GM19240 (cell line): ENCODE measurements at regions not wholly inside any gene's neighbourhood (a gene's known extent, or its start where the extent isn't known, plus 50 kb on each side); places are given as distances from the start of the nearest gene placed in this dataset.

Experiments used
- DNase-seq: peaks from one replicate; pipeline ENCODE4 v3.0.0; 2011; ENCODE audit warnings: low spot score; ENCODE audit not compliant: insufficient read length

DNA sequence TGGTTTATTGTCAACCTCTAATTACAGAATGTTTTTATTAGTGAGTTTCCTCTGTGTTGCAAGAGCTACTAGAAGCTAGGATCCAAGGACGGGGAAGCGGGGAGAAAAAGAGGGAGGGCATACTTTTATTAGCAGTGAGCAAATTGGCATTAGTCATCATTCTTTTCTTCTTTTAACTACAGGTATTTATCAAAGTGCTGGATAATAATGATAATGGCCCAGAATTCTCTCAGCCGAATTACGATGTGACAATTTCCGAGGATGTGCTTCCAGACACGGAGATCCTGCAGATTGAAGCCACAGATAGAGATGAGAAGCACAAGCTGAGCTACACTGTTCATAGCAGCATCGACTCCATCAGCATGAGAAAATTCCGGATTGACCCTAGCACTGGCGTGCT, 179.7 kb upstream of the MTNR1B start:
- no peak for DNase-seq

DNA sequence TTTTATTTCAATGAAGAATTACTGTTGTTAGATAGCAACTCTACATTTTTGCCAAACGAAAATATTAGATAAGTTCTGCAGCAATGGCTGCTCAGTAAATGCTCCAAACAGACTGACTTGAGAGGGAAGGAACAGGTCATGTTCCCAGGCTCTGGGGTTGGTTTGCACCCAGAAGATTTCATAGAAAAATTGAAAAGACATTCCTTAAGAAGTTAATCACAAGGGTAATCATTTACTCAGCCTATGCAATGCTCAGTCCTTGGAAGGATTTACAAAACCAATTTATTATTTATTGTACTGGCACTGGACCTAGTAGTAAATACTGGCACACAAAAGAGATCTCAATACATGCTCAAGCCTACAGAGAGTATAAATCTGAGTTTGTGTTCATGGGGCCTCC, 179.1 kb upstream of the MTNR1B start:
- no peak for DNase-seq

DNA sequence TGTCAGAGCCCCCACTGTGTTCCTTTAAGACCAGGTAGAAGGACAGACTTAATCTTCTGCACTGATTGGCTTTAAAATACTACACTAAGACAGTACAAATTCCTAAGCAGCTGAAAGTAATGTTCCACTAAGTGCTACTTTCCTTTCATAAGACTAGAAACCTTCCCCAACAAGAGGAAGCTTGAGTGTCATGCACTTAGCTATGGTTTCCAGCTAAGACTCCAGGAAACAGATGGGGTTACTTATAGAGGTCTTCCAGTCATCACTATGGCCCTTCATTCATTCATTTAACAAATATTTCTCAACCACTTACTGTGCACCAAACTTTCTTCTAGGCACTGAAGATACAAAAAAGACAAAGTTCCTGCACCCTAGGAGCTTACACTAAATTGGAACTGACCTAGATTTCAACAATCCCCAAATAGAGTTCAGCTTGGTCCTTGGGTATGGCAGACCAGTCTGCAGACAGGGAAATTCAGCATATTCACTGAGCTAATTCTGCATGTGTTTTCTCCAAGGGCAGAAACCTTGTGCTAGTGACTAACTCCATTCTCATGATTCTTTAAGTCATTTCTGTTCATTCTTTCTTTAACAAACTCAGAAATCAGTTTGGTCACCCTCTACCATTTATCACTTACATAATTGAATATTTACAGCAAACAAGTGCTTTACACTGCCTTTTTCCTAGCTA, 178.4 kb upstream of the MTNR1B start:
- no peak for DNase-seq

DNA sequence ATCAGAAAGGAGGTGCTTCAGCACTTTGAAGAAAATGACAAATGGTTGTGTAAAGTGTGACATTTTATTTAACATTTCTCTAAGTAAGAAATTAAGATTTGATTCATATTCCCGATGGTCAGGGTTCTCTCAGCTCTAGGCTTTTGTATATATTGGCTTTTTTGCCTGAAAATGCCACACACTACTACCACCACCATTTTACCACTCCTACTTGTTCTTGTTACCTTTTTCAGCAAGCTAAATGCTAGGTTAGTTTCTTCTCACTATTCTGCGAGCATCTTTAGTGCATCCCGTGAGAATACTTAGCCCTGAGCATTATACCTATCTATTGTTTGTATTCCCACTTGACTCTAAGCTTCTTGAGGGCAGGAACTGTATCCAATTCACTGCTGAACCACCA, 177.6 kb upstream of the MTNR1B start:
- no peak for DNase-seq

DNA sequence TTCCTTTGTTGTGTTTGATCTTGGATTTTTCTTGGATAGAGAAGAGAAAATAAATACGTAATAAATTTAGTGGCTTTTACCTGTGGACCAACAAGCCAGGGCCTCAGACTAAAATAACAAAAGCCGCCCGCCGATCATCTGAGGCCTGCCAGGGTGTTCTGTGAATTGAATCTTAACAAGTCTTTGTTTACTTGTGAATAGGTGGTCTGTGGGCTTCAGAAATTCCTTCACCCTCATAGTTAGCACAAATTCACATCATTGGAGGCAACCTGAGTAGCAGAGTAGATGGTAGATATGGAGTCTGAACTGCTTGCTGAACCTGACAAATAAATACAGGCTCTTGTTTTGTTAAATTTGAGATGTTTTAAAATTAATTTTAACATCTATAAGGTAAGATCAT, 176.3 kb upstream of the MTNR1B start:
- no peak for DNase-seq

DNA sequence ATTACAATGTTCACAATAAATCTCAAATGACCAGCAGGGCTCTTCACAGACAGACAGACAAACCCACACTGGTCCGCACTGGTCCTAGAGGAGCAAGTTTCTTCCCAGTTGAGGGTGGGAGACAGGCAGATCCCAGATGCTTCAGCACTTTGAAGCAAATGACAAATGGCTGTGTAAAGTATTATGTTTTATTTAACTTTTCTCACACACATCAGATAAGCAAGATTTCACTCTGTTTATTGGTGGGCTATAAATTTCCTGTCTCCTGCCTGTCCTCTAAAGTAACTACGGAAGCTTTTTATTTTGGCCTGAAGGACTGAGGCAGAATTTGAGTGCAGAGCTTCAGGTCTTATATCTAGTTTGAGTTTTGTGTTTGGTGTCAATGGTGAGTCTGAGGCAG, 174.7 kb upstream of the MTNR1B start:
- DNase-seq, result no peak

DNA sequence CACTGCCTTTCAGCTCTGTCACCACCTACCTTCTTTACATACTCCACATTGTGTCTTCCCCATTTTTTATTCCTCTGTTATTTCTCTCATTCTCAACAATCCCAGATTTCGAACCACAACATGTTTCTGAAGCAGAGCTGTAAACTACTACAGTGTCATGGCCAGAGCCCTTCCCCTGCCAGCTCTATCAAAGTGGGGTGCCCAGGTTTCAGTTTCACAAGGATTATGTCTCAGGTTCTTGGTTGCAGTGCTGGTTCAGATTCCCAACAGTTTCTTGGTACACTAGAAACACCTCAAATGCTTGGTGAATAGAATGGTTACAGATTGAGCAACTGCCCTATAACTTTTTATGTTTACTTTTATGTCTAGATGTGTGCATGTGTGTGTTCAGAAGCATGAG, 172.7 kb upstream of the MTNR1B start:
- no peak for DNase-seq

DNA sequence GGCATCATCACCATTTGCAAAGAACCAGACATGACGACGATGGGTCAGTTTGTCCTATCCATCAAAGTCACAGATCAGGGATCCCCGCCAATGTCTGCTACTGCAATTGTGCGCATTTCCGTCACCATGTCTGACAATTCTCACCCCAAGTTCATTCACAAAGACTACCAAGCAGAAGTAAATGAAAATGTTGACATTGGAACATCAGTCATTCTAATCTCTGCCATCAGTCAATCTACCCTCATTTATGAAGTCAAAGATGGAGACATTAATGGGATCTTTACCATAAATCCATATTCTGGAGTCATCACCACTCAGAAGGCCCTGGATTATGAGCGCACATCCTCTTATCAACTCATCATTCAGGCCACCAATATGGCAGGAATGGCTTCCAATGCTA, 171.6 kb upstream of the MTNR1B start:
- DNase-seq, result no peak

DNA sequence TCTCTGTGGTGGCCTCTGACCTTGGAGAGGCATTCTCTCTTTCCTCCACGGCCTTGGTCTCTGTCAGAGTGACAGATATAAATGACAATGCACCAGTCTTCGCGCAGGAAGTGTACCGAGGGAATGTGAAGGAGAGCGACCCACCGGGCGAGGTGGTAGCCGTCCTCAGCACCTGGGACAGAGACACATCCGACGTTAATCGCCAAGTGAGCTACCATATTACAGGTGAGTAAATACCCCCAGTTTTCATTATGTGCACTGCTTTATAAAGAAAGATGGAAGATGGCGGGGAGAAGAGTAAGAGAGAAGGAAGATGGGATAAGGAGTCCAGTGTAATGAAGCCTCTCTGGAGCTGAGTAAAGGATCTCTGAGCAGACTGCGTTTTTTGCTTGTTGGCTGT, 167.8 kb upstream of the MTNR1B start:
- no peak for DNase-seq

DNA sequence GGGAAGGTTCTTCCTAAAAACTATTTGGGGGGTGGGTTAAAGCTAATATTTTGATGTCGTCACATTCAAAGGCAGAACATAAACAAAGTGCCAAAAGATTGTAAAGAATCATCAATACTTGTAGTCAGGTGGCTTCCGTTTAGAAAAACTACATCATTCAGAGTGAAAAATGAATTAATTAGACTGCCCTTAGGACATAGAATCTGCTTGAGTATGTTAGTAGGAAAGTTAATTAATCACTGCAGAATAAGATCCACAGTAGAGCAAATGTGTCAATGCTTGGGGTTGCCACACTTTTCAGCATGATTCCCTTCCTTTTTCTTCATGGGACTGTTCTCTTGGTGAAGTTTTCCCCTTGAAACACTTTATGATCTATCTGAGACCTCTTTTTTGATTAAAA, 166.8 kb upstream of the MTNR1B start:
- no peak for DNase-seq

DNA sequence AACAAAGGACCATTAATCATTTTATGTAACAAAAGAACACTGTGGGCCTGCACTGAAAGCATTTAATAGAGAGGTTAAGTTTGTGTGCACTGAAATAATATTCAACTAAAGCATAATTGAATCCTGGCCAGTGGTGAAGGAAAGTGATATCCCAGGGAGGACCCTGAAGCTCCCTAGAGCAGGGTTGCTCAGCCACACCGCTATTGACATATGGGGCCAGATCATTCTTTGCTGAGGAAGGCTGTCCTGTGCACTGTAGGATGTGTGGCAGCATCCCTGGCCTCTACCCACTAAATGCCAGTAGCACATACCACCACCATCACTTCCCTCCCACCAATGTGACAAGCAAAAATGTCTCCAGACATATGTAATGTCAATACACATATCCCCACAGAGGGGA, 166.1 kb upstream of the MTNR1B start:
- DNase-seq, result no peak

DNA sequence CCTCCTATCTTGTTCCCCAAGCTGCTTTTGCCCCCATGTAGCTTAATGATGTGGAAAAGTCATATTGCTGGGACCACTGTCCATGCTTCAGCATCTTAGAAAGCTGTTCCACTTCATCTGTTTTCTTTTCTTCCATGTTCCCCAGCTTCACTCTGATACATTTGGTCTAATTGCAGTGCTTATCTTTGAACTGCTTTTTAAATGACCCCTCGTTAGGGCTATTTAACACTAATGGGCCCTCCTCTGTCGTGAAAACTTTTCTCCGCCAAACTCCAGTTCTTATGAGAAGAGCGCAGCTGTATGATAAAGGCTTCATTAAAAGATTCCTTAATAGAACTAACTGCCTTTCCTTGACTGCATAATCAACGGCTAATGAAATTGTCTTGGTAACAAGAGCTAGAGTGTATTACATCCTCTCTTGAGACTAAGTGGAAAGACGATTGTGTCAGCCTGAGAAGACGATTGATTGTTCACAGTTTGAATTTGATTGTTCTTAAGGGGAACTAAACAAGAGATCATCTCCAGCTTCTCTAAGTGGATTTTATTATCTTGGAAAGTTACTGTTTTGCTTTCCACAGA, 165.0 kb upstream of the MTNR1B start:
- DNase-seq, result no peak

DNA sequence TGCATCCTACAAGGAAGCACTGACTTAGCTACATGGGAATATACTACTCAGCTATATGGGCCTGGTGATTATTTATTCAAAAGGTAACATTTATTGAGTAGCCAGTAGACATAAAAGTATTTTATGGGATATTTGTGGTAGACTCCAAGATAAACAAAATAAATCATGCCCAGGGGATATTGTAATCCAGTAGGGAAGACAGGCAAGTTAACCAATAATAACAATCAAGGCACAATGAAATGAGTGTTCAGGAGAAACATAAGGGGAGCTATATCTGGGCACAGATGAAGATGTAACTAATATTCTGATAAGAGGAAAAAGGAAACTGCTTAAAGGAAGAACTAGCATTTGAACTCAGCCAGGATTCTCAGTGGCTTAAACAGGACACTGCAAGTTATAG, 161.4 kb upstream of the MTNR1B start:
- no peak for DNase-seq

DNA sequence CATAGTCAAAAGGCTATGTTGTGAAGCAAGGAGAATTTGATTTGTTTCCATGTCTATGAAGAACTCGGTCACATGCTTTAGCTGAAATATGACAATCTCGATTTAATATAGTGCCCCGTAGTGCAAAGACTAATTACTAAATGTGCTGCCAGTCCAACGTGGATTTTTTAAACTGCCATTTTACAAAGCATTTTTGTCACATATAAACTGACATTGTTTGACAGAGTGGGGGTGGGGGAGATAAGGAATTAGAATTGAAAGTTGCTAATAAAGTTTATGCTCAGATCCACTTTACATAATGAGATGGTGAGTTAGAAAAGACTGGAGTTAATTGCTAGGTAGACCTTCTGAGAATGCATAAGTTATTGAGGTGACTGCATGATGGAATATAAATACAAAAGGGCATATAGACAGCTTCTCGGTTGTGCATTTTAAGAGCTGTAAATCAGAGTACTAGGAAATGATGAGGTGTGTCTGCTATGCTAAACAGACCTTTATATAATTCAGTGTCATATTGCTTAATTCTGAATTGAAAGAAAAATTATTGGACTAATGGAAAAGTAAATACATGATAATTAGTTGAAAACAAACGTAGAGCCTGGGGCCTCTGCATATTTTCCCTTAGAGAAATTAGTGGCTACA, 158.9 kb upstream of the MTNR1B start:
- DNase-seq, result no peak

DNA sequence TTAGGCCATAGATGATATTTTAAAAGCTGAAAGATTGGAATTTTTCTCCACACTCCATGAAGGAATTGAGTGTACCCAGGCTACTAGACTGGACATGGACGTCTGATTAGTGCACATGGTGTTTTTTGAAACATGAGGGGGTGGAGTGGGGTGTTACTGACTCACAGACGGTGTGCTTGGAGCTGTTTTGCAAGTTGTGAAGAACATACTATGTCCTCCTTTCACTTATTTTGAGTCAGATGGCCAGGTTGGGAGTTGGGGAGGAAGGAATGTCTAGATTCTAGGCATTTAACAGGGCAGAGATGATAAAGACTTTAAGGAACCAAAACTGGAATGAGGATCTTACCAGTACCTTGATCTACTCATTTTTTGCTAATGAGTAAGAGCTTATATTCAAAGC, 158.1 kb upstream of the MTNR1B start:
- DNase-seq, result no peak

DNA sequence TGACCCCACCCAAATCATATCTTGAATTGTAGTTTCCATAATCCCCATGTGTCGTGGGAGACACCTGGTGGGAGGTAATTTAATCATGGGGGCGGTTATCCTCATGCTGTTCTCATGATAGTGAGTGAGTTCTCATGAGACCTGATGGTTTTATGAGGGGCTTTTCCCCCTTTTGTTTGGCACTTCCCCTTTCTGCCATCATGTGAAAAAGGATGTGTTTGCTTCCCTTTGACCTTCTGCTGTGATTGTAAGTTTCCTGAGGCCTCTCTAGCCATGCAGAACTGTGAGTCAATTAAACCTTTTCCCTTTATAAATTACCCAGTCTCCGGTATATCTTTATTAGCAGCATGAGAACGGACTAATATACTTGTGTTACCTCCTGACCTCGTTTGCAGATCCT, 156.6 kb upstream of the MTNR1B start:
- DNase-seq, result no peak

DNA sequence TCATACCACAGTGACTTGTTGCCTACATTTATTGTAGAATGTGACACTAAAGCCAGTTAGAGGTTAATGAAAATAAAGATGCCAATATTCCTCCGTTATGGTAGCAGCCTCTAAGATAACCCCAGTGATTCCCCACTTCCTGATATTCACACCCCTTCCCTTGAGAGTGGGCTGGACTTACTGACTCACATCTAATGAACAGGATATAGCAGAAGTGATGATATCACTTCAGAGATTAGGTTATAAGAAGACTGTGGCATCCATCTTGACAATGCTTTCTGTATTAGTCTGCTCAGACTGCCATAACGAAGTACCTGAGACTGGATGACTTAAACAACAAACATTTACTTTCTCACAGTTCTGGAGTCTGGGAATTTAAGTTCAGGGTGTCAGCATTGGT, 149.6 kb upstream of the MTNR1B start:
- DNase-seq, result no peak

DNA sequence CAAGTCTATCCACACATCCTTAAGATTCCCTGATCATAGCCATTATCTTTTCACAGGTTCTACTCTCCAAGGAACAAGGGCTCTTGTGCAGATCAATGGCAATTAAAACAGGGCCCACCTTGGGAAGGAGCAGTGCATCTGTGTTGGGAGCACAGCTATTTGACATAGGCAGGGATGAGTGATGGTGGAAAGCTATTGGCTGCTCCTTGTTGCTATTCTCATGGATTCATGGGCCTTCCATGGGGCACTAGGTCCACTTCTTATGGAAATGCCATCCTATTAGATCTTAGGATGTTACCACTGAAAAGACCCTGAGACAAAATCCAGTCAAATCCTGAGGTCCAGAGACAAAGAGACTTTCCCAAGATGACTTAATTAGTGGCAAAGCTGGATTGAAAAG, 148.6 kb upstream of the MTNR1B start:
- DNase-seq, result no peak

DNA sequence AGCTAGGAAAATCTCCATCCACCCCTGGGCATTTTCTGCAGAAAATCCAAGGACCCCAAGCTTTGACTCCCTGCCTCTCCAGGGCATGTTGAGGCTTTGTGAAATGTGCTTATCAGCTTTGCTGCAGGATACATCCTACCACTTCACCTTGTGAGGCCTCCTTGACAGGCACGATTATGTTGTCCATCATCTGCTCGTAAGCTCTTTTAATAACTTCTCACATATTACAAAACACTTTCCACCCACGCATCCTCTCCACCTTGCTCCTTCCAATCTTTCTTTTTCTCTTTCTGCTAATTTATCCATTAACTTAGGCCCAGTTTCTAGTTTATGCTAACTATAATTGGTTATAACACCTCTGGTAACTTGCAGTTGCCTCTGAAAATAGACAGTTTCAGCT, 147.0 kb upstream of the MTNR1B start:
- DNase-seq, result no peak

DNA sequence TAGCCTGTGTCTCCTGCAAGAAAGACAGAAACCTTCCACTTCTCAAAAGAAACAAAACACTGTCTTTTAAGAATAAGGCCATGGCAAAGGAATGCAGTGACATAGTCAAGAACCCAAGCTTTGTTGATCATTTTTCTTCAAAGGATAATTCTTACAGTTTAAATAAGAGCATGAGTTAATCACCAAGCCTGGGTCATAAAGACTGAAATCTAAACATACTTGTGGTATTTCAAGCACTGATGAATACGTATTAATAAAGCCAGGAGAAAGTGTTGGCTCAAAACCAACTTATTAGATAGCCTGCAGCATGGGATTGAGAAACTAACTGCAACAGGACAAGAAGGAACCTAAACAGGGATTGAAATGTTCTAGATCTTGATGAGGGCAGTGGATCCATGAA, 143.3 kb upstream of the MTNR1B start:
- no peak for DNase-seq

DNA sequence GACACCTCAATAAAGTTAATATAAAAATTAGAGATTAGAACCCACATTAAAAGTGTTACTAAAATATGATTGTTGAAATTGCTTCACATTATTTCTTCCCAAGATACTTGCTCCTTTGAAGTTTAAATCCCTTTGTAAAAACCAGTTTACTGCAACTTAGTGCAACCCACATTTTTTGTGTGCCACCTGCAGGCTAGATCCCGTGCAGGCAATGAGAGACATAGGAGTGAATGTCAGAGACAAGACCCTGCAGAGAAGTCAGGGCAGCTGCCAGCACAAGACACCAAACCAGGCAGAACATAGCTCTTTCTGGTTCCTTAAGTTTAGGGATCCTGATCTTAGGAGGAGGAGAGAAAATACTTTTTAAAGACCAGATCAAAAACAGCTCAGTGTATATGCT, 142.8 kb upstream of the MTNR1B start:
- no peak for DNase-seq

DNA sequence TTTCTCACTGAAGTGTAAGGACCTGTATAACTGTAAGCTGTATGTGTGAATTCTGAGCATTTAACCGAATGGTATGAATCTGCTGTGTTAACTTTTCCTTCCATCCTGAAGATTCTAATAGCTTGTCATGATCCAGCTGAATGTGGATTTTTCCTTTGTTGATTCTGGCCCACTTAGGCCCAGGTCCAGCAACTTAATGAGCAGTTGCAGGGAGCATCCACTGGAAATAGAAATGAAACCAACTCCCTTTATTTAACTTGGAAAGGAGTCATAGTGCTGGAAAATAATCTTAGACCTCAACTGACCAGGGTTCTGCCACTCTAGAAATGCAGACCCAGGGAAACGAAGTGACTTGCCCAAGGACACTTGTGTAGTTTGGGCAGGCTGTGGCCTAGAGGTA, 142.3 kb upstream of the MTNR1B start:
- DNase-seq, result no peak

DNA sequence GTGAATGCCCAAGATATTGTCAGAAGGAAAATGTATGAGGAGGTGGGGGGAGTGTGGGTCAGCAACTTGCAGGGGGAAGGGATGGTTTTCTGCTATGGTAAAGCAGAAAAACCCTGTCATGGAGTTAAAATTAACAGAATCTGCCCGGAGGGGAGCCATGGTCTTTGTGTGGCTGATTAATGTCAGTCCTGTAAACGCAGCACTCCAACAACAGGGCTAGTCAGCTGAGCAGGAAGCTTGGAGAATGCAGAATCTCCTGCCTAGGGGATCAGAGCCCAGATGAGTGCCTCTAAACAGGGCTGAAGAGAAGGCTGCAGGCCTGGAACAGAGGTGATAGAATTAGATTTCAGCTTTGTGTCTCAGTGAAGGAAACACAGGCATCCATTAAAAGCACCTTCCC, 140.9 kb upstream of the MTNR1B start:
- DNase-seq, result no peak
